ENCODE measurements at regions not wholly inside any gene's neighbourhood (a gene's known extent, or its start where the extent isn't known, plus 50 kb on each side); places are given as distances from the start of the nearest gene placed in this dataset.
A peak's percentile ranks its signal among the peaks of the same experiment; 100 is the strongest.

DNA sequence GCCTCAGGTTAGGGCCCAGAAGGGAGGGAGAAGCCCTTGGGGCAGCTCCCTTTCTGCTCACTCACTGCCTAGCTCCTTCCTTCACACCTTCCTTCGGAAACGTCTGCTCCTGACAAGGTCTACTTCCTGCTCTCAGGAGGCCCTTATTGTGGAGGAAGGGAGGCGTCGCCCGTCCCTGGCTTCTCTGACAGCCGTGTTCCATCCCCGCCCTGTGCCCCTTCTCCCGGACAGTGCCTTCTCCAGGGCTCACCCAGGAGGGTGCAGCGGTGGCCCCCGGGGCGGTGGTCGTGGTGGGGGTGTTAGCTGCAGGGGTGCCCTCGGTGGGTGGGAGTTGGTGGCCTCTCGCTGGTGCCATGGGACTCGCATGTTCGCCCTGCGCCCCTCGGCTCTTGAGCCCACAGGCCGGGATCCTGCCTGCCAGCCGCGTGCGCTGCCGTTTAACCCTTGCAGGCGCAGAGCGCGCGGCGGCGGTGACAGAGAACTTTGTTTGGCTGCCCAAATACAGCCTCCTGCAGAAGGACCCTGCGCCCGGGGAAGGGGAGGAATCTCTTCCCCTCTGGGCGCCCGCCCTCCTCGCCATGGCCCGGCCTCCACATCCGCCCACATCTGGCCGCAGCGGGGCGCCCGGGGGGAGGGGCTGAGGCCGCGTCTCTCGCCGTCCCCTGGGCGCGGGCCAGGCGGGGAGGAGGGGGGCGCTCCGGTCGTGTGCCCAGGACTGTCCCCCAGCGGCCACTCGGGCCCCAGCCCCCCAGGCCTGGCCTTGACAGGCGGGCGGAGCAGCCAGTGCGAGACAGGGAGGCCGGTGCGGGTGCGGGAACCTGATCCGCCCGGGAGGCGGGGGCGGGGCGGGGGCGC is 231.9 kb downstream of the SEC14L1 start:
- DNase-seq: peak; percentile 65
- in situ Hi-C loops (cut with MboI; ENCODE audit: low pct_unique_long_range_greater_than_20kb, low sequenced_read_pairs): no loop called here

DNA sequence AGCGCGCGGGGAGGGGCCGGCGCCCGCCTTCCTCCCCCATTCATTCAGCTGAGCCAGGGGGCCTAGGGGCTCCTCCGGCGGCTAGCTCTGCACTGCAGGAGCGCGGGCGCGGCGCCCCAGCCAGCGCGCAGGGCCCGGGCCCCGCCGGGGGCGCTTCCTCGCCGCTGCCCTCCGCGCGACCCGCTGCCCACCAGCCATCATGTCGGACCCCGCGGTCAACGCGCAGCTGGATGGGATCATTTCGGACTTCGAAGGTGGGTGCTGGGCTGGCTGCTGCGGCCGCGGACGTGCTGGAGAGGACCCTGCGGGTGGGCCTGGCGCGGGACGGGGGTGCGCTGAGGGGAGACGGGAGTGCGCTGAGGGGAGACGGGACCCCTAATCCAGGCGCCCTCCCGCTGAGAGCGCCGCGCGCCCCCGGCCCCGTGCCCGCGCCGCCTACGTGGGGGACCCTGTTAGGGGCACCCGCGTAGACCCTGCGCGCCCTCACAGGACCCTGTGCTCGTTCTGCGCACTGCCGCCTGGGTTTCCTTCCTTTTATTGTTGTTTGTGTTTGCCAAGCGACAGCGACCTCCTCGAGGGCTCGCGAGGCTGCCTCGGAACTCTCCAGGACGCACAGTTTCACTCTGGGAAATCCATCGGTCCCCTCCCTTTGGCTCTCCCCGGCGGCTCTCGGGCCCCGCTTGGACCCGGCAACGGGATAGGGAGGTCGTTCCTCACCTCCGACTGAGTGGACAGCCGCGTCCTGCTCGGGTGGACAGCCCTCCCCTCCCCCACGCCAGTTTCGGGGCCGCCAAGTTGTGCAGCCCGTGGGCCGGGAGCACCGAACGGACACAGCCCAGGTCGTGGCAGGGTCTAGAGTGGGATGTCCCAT is 232.8 kb downstream of the SEC14L1 start:
- in situ Hi-C loops (cut with MboI; ENCODE audit: low pct_unique_long_range_greater_than_20kb, low sequenced_read_pairs): no loop called here
- no peak for DNase-seq

DNA sequence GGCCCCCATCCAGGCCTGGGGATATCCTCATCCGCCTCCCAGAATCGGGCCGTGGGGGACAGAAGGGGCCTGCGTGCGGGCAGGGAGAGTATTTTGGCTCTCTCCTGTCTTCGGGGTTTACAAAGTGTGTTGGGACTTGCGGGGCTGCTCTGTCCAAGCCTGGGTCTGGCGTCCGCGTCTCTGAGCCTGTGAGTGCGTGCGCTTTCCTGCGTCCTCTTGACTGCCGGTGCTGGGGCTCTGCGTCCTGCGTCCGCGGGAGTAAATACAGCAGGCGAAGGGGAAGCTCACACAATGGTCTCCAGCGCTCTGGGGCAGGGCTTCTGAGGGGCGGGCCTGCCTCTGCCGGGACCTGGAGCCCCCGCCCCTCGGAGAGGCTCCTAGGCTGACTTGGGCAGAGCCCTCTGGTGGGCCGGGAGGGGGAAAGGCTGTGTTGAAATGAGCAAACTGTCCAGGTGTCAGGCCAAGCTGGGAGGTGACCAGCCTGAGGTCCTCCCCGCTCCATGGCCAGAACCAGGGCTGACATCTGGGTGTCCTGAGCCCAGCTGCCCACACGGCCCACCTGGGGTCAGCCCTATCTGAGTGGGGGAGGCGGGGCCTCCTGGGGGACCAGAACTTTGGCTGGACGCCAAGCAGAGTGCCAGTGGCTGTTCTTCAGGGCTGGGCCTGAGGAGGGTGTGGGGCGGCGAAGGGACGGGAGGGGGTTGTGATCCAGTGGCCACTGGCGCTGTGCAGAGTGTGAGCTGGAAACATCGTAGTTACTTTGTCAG is 233.6 kb downstream of the SEC14L1 start:
- no peak for DNase-seq
- in situ Hi-C loops (cut with MboI; ENCODE audit: low pct_unique_long_range_greater_than_20kb, low sequenced_read_pairs): no loop called here

DNA sequence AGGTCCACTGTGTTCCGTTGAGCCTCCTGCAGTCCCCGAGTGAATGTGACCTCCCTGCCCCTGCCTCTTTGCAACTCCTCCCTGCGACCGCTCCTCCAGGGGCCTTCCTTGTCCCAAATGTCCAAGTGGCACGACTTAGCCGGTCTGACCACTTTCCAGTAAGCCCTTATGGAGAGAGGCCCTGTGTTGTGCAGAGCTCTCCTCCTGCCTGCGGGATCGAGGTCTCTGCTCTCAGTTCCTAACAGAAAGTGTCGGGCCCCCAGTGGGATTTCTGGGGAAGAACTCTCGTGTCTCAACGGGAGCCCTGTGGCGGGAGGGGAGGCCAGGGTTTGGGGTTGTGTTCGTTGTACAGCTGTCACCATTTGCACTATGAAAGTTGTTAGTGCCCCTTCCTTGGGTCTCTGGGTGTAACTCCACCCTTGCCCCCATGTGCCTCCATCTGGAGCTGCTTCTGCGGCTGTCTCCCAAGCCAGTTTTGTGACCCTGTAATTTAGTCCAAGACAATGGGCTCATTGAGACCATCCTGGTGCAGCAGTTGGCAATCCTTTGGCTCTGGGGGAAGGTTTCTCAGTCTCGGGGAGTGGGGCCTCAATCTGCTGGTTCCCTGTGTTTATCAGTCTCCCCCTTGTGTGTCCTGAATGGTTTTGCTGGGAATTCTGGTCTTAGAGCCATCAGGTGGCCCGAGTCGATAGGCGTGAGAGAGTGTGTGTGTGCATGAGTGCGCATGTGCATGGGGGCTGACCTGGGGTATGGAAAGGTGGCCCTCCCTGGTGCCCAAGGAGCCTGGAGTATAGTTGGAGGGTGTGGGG is 234.5 kb downstream of the SEC14L1 start:
- in situ Hi-C loops (cut with MboI; ENCODE audit: low pct_unique_long_range_greater_than_20kb, low sequenced_read_pairs): no loop called here
- no peak for DNase-seq

DNA sequence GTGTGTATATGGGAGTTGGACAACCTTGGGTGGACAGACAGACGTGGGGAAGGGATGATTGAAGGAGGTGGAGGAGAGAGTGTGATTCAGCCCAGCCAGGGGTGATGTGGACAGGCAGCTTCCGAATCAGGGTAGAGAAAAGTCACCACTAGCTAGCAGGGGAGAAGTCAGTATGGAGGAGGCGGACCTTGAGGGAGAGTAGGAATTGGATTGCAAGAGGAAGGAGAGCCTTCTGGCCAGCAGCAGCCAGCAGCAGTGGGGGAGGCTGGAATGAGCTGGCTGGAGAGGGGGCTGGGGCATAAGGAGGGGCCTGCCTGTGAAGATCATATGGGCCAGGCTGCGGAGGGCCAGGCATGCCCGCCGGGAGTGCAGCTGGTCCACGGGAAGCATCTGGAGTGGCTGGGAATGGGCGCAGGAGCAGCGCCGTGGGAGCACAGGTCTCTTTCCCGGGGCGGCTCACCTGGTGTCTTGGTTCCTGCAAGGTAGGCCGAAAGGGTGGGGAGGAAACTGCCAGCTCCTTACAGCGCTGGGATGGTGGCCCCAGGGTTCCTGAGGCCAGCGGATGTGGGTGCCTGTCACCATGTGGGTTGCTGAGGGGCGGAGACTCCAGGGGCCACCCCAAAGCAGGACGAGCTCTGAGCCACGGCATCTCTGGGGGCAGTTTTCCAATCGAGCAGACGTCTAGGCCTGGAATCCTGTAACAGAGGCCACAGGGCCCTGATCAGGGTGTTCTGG is 235.3 kb downstream of the SEC14L1 start:
- in situ Hi-C loops (cut with MboI; ENCODE audit: low pct_unique_long_range_greater_than_20kb, low sequenced_read_pairs): no loop called here
- DNase-seq: no peak

DNA sequence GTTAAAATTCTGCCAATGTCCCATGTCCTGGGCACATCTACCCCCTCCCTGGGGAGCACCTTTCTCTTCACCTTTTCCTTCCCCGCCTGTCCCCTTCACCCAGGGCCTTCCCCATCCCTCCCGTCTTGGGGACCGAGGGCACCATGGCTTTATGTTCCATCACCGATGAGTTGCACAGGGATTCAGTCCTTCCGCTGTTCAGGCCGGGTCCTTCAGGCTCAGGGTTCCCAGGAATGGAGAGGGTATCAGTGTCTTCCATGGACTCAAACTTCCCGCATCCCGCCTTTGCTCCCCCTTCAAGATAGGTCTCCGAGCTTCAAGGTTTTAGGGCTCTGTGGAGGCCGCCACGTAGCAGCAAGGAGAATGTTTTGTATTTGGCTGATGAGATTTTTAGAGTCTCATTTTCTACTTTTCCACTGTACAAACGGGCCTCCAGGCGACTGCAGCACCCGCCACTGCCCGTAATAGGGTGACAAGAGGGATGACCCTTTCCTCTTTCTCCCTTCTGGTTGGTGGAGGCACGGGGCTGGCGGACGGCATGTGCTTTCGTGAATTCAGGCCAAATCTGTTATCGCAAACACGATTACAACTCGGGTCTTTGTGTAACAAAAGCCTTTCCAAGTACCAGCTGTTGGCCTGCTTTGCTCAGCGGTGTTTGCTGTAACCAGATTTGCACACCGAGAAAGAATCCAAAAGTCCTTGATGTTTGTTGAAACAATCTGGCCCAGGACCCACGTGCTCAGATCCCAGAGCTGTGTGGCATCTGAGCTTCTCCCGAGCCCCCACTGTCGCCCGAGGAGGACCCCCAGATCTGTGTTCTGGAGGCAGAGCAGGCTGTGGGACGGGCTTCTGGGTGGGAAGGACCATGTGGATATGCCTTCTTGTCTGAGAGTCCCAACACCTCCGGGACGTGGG is 236.3 kb downstream of the SEC14L1 start:
- no peak for DNase-seq

DNA sequence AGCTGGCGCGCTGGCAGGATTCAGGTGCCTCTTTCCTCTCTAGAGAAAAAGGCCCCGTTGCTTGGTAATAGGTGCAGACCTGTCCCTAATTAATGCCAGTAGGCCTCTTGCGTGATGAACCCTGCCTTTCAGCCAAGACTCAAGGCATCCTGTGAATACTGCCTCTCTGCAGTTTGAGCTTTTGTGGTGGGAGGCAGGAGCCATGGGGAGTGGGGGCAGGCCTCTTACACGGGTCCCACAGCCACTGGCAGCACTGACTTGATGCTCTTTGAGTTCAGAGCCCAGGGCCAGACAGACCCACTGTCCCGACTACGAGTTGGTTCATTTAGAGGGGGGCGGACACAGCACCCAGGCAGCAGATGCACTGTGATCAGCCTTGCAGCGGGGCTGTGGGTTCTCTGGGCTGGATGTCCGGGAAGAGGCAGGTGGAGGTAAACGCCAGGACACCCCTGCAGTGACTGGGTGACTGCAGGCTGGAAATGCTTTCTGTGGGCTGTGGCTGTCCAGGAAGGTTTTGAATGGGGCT is 237.0 kb downstream of the SEC14L1 start:
- no peak for DNase-seq
- in situ Hi-C loops (cut with MboI; ENCODE audit: low pct_unique_long_range_greater_than_20kb, low sequenced_read_pairs): no loop called here

More for the DNA sequence above, 236.3 kb downstream of the SEC14L1 start:
- in situ Hi-C loops (cut with MboI; ENCODE audit: low pct_unique_long_range_greater_than_20kb, low sequenced_read_pairs): no loop called here

DNA sequence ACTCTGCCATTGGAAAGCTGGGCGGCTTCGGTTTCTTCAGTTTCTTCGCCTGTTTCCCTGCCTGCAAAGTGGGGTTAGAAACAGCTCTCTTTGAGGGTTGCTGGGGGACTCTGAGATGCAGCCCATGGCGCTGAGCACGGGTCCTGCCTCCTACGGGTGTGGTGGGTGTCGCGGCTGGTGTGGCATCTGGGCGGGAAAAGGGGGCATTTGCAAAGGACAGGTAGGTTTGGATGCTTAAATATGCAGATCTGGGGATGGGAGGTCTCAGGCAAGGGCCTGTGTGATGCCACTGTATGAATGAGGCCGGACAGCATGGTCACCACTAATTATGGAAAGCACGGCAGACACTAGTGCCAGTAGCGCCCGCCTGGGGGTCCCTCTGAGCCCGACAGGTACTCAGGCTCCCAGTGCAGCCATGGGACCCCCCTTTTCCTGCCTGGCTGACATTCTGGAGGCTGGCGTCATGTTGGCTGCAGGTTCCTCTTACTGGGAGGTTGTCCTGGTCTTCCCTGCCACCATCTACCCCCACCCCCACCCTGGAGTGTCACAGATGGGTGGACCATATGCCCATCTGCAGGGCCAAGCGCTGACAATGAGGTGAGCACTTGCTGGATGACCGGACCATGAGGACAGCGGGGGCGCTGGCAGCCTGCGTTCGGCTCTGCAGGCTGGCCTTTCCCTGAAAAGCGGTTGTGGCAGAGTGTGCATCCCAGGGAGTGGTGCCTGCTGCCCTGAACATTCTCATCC is 237.7 kb downstream of the SEC14L1 start:
- in situ Hi-C loops (cut with MboI; ENCODE audit: low pct_unique_long_range_greater_than_20kb, low sequenced_read_pairs): no loop called here

DNA sequence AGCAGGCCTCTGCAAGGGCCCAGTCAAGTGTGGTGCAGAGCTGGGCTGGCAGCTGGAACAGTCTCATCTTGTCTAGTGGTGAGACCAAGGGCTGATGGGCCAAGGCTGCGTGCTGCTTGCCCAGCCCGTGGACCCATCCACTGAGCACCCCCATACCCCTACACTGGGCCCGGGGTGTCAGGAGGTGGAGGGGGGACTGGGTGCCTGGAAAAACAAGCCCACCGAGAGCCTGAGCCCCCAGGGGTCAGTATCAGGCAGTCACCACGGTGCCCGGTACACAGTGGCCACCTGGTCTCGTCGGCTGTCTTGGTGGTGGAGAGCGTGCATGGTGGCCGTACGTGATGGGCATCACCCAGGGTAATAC is 238.3 kb downstream of the SEC14L1 start:
- in situ Hi-C loops (cut with MboI; ENCODE audit: low pct_unique_long_range_greater_than_20kb, low sequenced_read_pairs): no loop called here
- DNase-seq: no peak

More for the DNA sequence above, 237.7 kb downstream of the SEC14L1 start:
- no peak for DNase-seq

DNA sequence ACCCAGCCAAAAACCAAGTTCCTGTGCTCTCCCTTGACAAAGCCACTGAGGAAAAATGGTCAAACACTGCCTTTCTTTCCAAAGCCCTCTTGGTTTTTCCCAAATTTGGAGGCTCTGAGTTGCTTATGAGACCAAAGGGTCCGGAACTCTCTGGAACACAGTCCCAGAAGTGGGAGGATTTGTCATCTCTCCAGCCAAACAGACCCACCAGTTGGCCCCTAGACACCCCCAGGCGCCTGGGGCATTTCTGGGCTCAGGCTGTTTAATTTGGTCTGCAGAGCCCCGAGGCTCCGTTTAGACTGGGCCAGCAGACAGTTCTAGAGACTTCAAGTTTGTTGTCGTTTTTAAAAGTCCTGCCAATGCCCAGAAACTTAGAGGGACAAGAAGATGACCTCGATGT is 239.1 kb downstream of the SEC14L1 start:
- in situ Hi-C loops (cut with MboI; ENCODE audit: low pct_unique_long_range_greater_than_20kb, low sequenced_read_pairs): no loop called here
- no peak for DNase-seq

DNA sequence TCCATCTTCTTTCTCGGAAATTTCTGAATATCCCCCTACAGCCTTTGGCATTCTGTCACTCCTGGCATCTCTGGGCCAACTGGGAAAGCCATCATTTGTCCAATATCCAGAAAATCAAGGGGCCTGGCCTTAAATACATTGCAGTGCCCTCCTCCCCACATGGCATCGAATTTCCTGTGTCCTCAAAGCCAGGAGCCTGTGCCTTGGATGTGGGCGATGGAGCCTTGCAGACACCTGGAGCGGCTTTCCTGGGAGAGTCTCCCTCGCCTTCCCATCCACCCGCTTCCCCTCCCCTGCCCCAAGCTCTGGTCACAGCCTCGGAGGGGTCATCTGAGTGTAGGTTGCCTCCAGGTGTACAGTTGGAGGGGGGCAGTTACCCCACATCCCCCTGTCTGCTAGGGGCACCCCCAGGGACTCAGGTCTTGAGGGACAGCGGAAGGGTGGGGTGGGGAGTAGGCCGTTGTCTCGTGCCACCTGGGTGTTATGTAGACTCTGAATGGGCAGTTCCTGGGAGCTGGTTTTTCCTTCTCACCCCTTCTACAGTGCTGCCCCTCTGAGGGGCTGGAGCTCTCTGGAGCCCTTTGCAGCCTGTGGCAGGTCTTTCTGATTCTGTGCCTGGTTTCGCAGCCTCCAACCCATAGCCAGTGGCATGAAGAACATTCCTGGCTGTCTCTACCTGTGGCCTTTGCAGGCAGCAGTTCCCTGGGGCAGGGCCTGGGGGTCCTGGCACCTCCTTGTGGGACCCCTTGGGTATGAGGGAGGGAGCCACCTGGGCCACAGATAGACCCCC is 239.8 kb downstream of the SEC14L1 start:
- DNase-seq: no peak
- in situ Hi-C loops (cut with MboI; ENCODE audit: low pct_unique_long_range_greater_than_20kb, low sequenced_read_pairs): no loop called here

DNA sequence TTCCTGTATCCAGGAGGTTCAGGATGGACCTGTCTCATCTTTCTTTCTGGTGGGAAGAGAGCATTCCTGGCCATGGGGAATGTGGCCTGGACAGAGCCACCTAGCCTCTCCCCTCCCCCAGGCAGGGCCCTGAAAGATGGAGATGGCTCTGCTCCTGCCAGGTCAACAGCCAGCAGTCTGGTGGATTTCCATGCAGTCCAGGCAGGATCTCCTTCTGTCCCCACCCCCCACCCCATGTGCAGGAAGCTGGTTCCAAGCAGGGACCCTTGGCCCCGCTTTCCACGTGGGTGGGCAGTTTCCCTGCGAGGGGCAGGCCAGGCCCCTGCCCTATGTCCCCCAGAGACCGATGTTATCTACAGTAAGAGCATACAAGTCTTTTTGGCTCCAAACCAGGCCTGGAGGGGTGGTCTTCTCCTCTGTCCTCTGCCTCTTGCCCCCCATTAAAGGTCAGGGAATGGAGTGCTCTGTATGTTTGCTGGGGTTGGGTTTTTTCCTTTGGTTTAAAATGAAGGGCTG is 240.5 kb downstream of the SEC14L1 start:
- in situ Hi-C loops (cut with MboI; ENCODE audit: low pct_unique_long_range_greater_than_20kb, low sequenced_read_pairs): no loop called here

DNA sequence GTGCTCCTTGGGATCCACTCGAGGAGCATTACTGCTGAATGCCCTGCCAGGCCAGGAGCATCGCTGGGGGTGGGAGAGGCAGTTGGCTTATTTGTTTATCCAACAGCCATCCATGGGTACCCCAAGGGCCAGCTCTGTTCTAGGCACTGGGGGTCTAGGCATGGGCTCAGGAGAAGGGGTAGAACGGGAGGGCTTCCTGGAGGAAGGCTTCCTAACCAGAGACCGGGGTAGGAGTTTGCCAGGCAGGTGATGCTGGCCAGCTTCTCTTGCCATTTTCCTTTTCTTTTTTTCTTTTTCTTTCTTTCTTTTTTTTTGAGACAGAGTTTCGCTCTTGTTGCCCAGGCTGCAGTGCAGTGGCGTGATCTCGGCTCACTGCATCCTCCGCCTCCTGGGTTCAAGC is 241.0 kb downstream of the SEC14L1 start:
- in situ Hi-C loops (cut with MboI; ENCODE audit: low pct_unique_long_range_greater_than_20kb, low sequenced_read_pairs): no loop called here
- no peak for DNase-seq

More for the DNA sequence above, 240.5 kb downstream of the SEC14L1 start:
- DNase-seq: no peak

DNA sequence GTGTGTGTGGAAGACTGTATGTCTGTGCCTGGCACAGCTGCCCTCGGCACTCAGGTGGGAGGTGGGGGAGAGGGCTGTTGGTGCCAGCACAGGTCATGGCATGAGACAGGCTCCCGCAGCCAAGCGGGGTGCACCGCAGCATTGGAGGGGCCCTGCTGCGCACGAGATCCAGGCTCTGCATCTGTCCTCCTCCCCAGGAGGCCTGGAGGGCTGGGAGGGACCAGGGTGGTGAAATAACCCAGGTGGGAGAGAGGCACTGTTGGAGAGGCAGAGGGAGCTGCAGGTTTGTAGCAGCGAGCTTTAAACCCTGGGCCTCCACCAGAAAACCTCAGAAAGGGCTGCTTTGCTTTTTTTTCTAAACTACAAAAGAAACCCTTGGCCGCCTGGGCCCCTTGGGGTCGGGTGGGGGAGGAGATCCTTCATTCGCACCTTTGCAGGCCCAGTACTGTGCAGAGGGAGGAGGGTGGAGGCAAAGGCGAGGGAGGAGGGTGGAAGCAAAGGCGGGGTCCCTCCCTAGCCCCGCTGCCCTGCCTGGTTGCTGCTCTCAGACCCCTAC is 241.7 kb downstream of the SEC14L1 start:
- DNase-seq: no peak
- in situ Hi-C loops (cut with MboI; ENCODE audit: low pct_unique_long_range_greater_than_20kb, low sequenced_read_pairs): no loop called here

DNA sequence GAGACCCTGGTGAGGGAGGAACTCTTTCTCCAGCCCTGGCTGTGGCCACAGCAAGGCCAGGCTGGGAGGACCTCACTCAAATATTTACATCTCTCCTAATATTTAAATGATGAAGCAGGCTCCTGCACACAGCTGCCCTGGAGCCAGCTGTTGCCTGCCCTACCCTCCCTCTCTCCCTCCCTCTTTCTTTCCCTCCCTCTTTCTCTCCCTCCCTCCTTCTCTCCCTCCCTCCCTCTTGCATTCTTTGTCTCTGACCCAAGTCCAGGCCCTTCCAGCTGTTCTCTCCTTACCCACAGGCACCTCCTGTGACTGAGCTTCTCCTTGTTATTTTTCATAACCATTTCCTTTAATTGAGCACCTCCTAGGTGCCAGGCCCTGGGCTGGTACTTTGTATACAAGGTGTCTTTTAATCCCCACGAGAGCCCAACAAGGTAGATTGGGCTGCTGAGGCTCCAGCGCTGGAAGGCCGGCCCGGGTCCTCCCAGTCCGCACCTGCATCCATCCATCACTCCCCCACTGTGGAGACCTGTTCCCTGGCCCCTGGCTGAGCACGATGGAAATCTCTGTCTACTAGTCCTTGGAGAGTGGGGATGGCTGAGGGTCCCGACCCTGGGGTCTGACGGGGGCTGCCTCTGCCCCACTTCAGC is 242.3 kb downstream of the SEC14L1 start:
- in situ Hi-C loops (cut with MboI; ENCODE audit: low pct_unique_long_range_greater_than_20kb, low sequenced_read_pairs): no loop called here
- no peak for DNase-seq
